AG04450 (cell line): ENCODE measurements at regions not wholly inside any gene's neighbourhood (a gene's known extent, or its start where the extent isn't known, plus 50 kb on each side); places are given as distances from the start of the nearest gene placed in this dataset.

ENCODE experiments used
- CTCF ChIA-PET: fragments of 300-600, 350-600 bp; formaldehyde crosslinking; extraction: SDS; loops from one replicate; lab custom pipeline; 2022; ENCODE audit warnings: antibody characterized with exemption, inconsistent platforms; lab: Charles Lee
- POLR2A ChIA-PET: fragments of 350-600 bp; formaldehyde crosslinking; extraction: SDS; loops from one replicate; lab custom pipeline; 2021; ENCODE audit warnings: antibody characterized with exemption, inconsistent platforms; lab: Yijun Ruan, JAX
- DNase-seq: peaks from one replicate; pipeline ENCODE4 v3.0.0-alpha.2; 2011; ENCODE audit warnings: low read depth, low spot score
- H3K27ac ChIP-seq: one replicate; pipeline ENCODE4 v1.5.1; 2012; ENCODE audit warnings: low read depth, low read length, control low read depth
- H3K27me3 ChIP-seq: one replicate; pipeline ENCODE4 v1.6.0; 2012; ENCODE audit warnings: low read length; ENCODE audit not compliant: control insufficient read depth, insufficient read depth
- H3K4me3 ChIP-seq: 2 replicates; pipeline ENCODE4 v1.5.1; 2011; ENCODE audit warnings: mild to moderate bottlenecking, low read depth, low read length, control low read depth
- H3K9me3 ChIP-seq: 2 replicates; pipeline ENCODE4 v1.5.1; 2012; ENCODE audit warnings: low read length; ENCODE audit not compliant: control insufficient read depth, insufficient read depth
- CTCF ChIP-seq: IDR thresholded peaks from 2 replicates; pipeline ENCODE4 v1.5.1; 2011; ENCODE audit warnings: low read depth, low read length, control low read depth, inconsistent platforms

- ChIA-PET POLR2A (no interaction called here), CTCF (interaction anchor here (1.3 to 3.1 kb wide), 2 partner anchors 12 to 28 kb away, joined by 3 to 15 read pairs; no protein-coding TSS in a partner anchor)
- Histone ChIP-seq H3K9me3 (no peaks in the 10 kb centered on the region), H3K4me3 (no peak overlapping the region), H3K27me3 (no peaks in the 10 kb centered on the region), H3K27ac (no peak overlapping the region)
- no peak for TF ChIP-seq CTCF
- no peak for DNase-seq
Measured at GRCh38 chr2:55989405-55989804, 65.8 kb upstream of the EFEMP1 start.

DNA sequence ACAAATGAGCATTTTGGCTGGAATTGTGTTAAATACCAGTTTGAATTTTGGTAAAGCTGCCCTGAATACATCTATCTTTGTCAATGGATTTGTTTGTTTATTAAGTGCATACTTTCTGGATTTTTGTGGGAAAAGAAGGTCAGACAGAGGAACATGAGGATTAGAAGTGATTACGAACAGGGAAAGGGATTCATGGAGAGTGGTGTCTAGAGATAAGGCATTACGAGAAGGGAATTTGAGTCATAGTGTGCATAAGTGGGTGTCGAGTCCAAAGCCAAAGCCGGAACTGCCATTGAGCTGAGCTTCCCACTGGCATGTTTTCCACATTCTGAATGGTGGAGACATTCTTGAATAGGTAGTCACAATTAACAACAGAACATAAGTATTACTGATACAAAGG is 68.9 kb upstream of the EFEMP1 start:
- CTCF ChIA-PET = interaction anchor here (0.6 kb wide), 1 partner anchor 32 kb away, joined by 3 read pairs; no protein-coding TSS in a partner anchor
- H3K27me3 ChIP-seq = no peaks in the 10 kb centered on the region
- DNase-seq = peak; percentile 95
- peak overlapping the region; percentile 25 for H3K27ac ChIP-seq
- no peaks in the 10 kb centered on the region for H3K9me3 ChIP-seq
- TF ChIP-seq CTCF = no peak
- POLR2A ChIA-PET = no interaction called here
- H3K4me3 ChIP-seq = no peak overlapping the region

DNA sequence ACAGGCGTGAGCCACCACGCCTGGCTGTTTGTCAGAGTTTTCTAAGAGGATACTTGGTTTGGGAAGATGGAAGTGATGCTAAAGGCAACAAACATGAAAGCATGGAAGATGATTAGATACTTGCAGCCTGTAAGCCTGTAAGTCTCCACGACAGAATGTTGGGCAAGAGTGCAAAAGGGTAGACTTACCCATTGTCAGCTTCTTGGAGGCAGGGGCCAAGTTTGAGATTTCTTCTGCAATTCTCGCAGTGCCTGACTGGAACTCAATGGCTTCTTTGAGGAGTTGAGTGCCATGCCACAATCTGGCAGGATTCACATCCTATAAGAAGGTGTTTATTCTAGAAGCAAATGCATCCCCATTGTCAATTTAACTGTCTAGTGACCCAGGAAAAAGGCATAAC is 70.1 kb upstream of the EFEMP1 start:
- Histone ChIP-seq H3K27ac (no peak overlapping the region), H3K9me3 (no peaks in the 10 kb centered on the region), H3K27me3 (no peaks in the 10 kb centered on the region), H3K4me3 (no peak overlapping the region)
- CTCF ChIA-PET = interaction anchor here (0.6 to 1.4 kb wide), 3 partner anchors 32 to 275 kb away, joined by 3 to 6 read pairs (median 4); no protein-coding TSS in a partner anchor
- no peak for DNase-seq
- POLR2A ChIA-PET = interaction anchor here (0.6 kb wide), 1 partner anchor 299 kb away, joined by 6 read pairs; no protein-coding TSS in a partner anchor
- no peak for TF ChIP-seq CTCF

- ChIA-PET POLR2A (no interaction called here), CTCF (interaction anchor here (1.4 to 1.9 kb wide), 2 partner anchors 34 to 277 kb away, joined by 6 to 10 read pairs; no protein-coding TSS in a partner anchor)
- H3K9me3 ChIP-seq = no peaks in the 10 kb centered on the region
- no peak for TF ChIP-seq CTCF
- no peak overlapping the region for H3K27ac ChIP-seq
- DNase-seq = no peak
- no peaks in the 10 kb centered on the region for H3K27me3 ChIP-seq
- H3K4me3 ChIP-seq = no peak overlapping the region
Measured at GRCh38 chr2:55995211-55995610, 71.6 kb upstream of the EFEMP1 start.

GRCh38 chr2:55995902-55996301 is 72.3 kb upstream of the EFEMP1 start:
- TF ChIP-seq CTCF = no peak
- POLR2A ChIA-PET = no interaction called here
- CTCF ChIA-PET = interaction anchor here (1.5 to 1.9 kb wide), 2 partner anchors 35 to 278 kb away, joined by 8 to 10 read pairs; no protein-coding TSS in a partner anchor
- no peak overlapping the region for H3K27ac ChIP-seq
- no peak overlapping the region for H3K4me3 ChIP-seq
- no peaks in the 10 kb centered on the region for H3K27me3 ChIP-seq
- H3K9me3 ChIP-seq = no peaks in the 10 kb centered on the region
- no peak for DNase-seq
